HG02840 (cell line): ENCODE measurements at regions not wholly inside any gene's neighbourhood (a gene's known extent, or its start where the extent isn't known, plus 50 kb on each side); places are given as distances from the start of the nearest gene placed in this dataset.
"Not testable (repeated sequence)": the region's sequence is repeated elsewhere in the genome, so short reads cannot be mapped to it uniquely, and the experiment has no call there.

Source experiments
- ATAC-seq: cut with Tn5 transposase; IDR thresholded peaks from one replicate; pipeline ENCODE4 v1.9.1; 2021; ENCODE audit warnings: mild to moderate bottlenecking, moderate library complexity, moderate number of reproducible peaks; ENCODE audit not compliant: unreplicated experiment, low FRiP score

GRCh38 chr1:198959676-198960075 lies 320.8 kb downstream of the PTPRC start:
- ATAC-seq = no peak

- not testable (repeated sequence) for ATAC-seq
Measured at GRCh38 chr1:198963796-198964195, 325.0 kb downstream of the PTPRC start.

GRCh38 chr1:198966519-198966918 lies 327.7 kb downstream of the PTPRC start:
- no peak for ATAC-seq

GRCh38 chr1:198967566-198967965 lies 328.7 kb downstream of the PTPRC start:
- no peak for ATAC-seq

GRCh38 chr1:198968866-198969265 lies 330.0 kb downstream of the PTPRC start:
- ATAC-seq = no peak

- no peak for ATAC-seq
Measured at GRCh38 chr1:198969981-198970380, 331.1 kb downstream of the PTPRC start.

- no peak for ATAC-seq
Measured at GRCh38 chr1:198970916-198971315, 332.1 kb downstream of the PTPRC start.

GRCh38 chr1:198977909-198978308 lies 339.1 kb downstream of the PTPRC start:
- ATAC-seq = no peak

GRCh38 chr1:198978523-198978922 lies 339.7 kb downstream of the PTPRC start:
- no peak for ATAC-seq

GRCh38 chr1:198986036-198986435 lies 347.2 kb downstream of the PTPRC start:
- no peak for ATAC-seq

- ATAC-seq = no peak
Measured at GRCh38 chr1:198986442-198986841, 347.6 kb downstream of the PTPRC start.

GRCh38 chr1:199002661-199003060 lies 363.8 kb downstream of the PTPRC start:
- no peak for ATAC-seq

- no peak for ATAC-seq
Measured at GRCh38 chr1:199007423-199007822, 368.6 kb downstream of the PTPRC start.

GRCh38 chr1:199009447-199009846 lies 370.6 kb downstream of the PTPRC start:
- ATAC-seq = no peak

GRCh38 chr1:199010492-199010891 lies 371.7 kb downstream of the PTPRC start:
- ATAC-seq = no peak

- no peak for ATAC-seq
Measured at GRCh38 chr1:199010933-199011332, 372.1 kb downstream of the PTPRC start.

- no peak for ATAC-seq
Measured at GRCh38 chr1:199015799-199016198, 377.0 kb downstream of the PTPRC start.

GRCh38 chr1:199018471-199019135 lies 379.8 kb downstream of the PTPRC start:
- no peak for ATAC-seq

- ATAC-seq = no peak
Measured at GRCh38 chr1:199020051-199020450, 381.2 kb downstream of the PTPRC start.

GRCh38 chr1:199020904-199021303 lies 382.1 kb downstream of the PTPRC start:
- no peak for ATAC-seq

GRCh38 chr1:199029401-199029800 lies 390.6 kb downstream of the PTPRC start:
- ATAC-seq = no peak

GRCh38 chr1:199029855-199030254 lies 391.0 kb downstream of the PTPRC start:
- no peak for ATAC-seq

GRCh38 chr1:199030541-199030940 lies 391.7 kb downstream of the PTPRC start:
- not testable (repeated sequence) for ATAC-seq
